ENCODE measurements at regions not wholly inside any gene's neighbourhood (a gene's known extent, or its start where the extent isn't known, plus 50 kb on each side); places are given as distances from the start of the nearest gene placed in this dataset.
A peak's percentile ranks its signal among the peaks of the same experiment; 100 is the strongest.

GRCh38 chr1:93811326-93812065 is 67.5 kb downstream of the DNTTIP2 start:
- H3K27ac Mint-ChIP-seq (ENCODE audit: unreplicated experiment): no peak overlapping the region
- H3K4me1 Mint-ChIP-seq (ENCODE audit: unreplicated experiment): peaks cover 23% of the 10 kb centered on the region
- peak; percentile 32 for DNase-seq (ENCODE audit: extremely low spot score, unreplicated experiment)
- TF ChIP-seq CTCF (IDR thresholded peaks at IDR 0.05): no peak
- H3K36me3 Mint-ChIP-seq (ENCODE audit: unreplicated experiment): peaks cover 9% of the 10 kb centered on the region
- no peaks in the 10 kb centered on the region for H3K27me3 Mint-ChIP-seq (ENCODE audit: unreplicated experiment)
- peaks cover 19% of the 10 kb centered on the region for H3K9me3 Mint-ChIP-seq (ENCODE audit: unreplicated experiment)
- H3K4me3 Mint-ChIP-seq (ENCODE audit: unreplicated experiment): no peak overlapping the region

GRCh38 chr1:93810316-93810715 is 68.7 kb downstream of the DNTTIP2 start:
- H3K36me3 Mint-ChIP-seq (ENCODE audit: unreplicated experiment): peaks cover 12% of the 10 kb centered on the region
- peak; percentile 19 for DNase-seq (ENCODE audit: extremely low spot score, unreplicated experiment)

GRCh38 chr1:93808871-93809270 is 70.1 kb downstream of the DNTTIP2 start:
- DNase-seq (ENCODE audit: extremely low spot score, unreplicated experiment): no peak
- peaks cover 31% of the 10 kb centered on the region for H3K9me3 Mint-ChIP-seq (ENCODE audit: unreplicated experiment)
- no peak overlapping the region for H3K27ac Mint-ChIP-seq (ENCODE audit: unreplicated experiment)
- TF ChIP-seq CTCF (IDR thresholded peaks at IDR 0.05): no peak
- H3K36me3 Mint-ChIP-seq (ENCODE audit: unreplicated experiment): peaks cover 12% of the 10 kb centered on the region
- peaks cover 25% of the 10 kb centered on the region for H3K4me1 Mint-ChIP-seq (ENCODE audit: unreplicated experiment)
- H3K4me3 Mint-ChIP-seq (ENCODE audit: unreplicated experiment): no peak overlapping the region
- H3K27me3 Mint-ChIP-seq (ENCODE audit: unreplicated experiment): no peaks in the 10 kb centered on the region

More at GRCh38 chr1:93810316-93810715, 68.7 kb downstream of the DNTTIP2 start:
- Mint-ChIP-seq H3K27me3 (ENCODE audit: unreplicated experiment) (no peaks in the 10 kb centered on the region), H3K9me3 (ENCODE audit: unreplicated experiment) (peaks cover 31% of the 10 kb centered on the region), H3K4me3 (ENCODE audit: unreplicated experiment) (no peak overlapping the region), H3K4me1 (ENCODE audit: unreplicated experiment) (peaks cover 18% of the 10 kb centered on the region), H3K27ac (ENCODE audit: unreplicated experiment) (no peak overlapping the region)
- no peak for TF ChIP-seq CTCF (IDR thresholded peaks at IDR 0.05)

GRCh38 chr1:93807311-93807930 is 71.6 kb downstream of the DNTTIP2 start:
- H3K4me1 Mint-ChIP-seq (ENCODE audit: unreplicated experiment): peaks cover 25% of the 10 kb centered on the region
- H3K27me3 Mint-ChIP-seq (ENCODE audit: unreplicated experiment): no peaks in the 10 kb centered on the region
- no peak for TF ChIP-seq CTCF (IDR thresholded peaks at IDR 0.05)
- no peak overlapping the region for H3K27ac Mint-ChIP-seq (ENCODE audit: unreplicated experiment)
- H3K9me3 Mint-ChIP-seq (ENCODE audit: unreplicated experiment): peaks cover 31% of the 10 kb centered on the region
- DNase-seq (ENCODE audit: extremely low spot score, unreplicated experiment): peak; percentile 4
- H3K4me3 Mint-ChIP-seq (ENCODE audit: unreplicated experiment): no peak overlapping the region
- peaks cover 12% of the 10 kb centered on the region for H3K36me3 Mint-ChIP-seq (ENCODE audit: unreplicated experiment)

- H3K27me3 Mint-ChIP-seq (ENCODE audit: unreplicated experiment): no peaks in the 10 kb centered on the region
- DNase-seq (ENCODE audit: extremely low spot score, unreplicated experiment): peak; percentile 6
- peak overlapping the region; percentile 8 for H3K27ac Mint-ChIP-seq (ENCODE audit: unreplicated experiment)
These were observed 73.9 kb downstream of the DNTTIP2 start for GRCh38 chr1:93805027-93805610.

More at GRCh38 chr1:93805027-93805610, 73.9 kb downstream of the DNTTIP2 start:
- Mint-ChIP-seq H3K4me3 (ENCODE audit: unreplicated experiment) (no peak overlapping the region), H3K36me3 (ENCODE audit: unreplicated experiment) (peaks cover 12% of the 10 kb centered on the region), H3K9me3 (ENCODE audit: unreplicated experiment) (peaks cover 31% of the 10 kb centered on the region), H3K4me1 (ENCODE audit: unreplicated experiment) (peaks cover 28% of the 10 kb centered on the region)
- no peak for TF ChIP-seq CTCF (IDR thresholded peaks at IDR 0.05)
